Mammary epithelial cell (primary cell): ENCODE measurements at regions not wholly inside any gene's neighbourhood (a gene's known extent, or its start where the extent isn't known, plus 50 kb on each side); places are given as distances from the start of the nearest gene placed in this dataset.

Experiments
- CTCF ChIP-seq, 2 donors: IDR thresholded peaks in 1 of 2; conservative IDR thresholded peaks in 1 of 2; 2 replicates each; pipeline ENCODE4 v1.5.1; 2011 to 2012; ENCODE audit warnings: inconsistent platforms in 2 of 2, low read length in 2 of 2, mild to moderate bottlenecking in 2 of 2, control low read depth in 1 of 2, low read depth in 1 of 2; ENCODE audit not compliant: insufficient read depth in 1 of 2; ENCODE audit errors: extremely low read depth in 1 of 2
- EZH2 ChIP-seq: IDR thresholded peaks from 2 replicates; pipeline ENCODE4 v1.6.1; 2012; ENCODE audit warnings: low read length, inconsistent platforms, borderline replicate concordance

- TF ChIP-seq CTCF (conservative IDR thresholded peaks at IDR 0.05 in 1 of 2, IDR thresholded peaks at IDR 0.05 in 1 of 2; ENCODE audit: extremely low read depth in 1 of 2, insufficient read depth in 1 of 2, low read depth in 1 of 2, low read length in 2 of 2) (no peak), EZH2 (no peak)
Measured at GRCh38 chr6:144844596-144844995, 559.5 kb downstream of the UTRN start.
